ENCODE measurements at regions not wholly inside any gene's neighbourhood (a gene's known extent, or its start where the extent isn't known, plus 50 kb on each side); places are given as distances from the start of the nearest gene placed in this dataset.
"Not testable (repeated sequence)": the region's sequence is repeated elsewhere in the genome, so short reads cannot be mapped to it uniquely, and the experiment has no call there.

- not testable (repeated sequence) for TF ChIP-seq ZNF217 (CRISPR knock-in tag; IDR thresholded peaks at IDR 0.05); CBX5 (IDR thresholded peaks at IDR 0.05; ENCODE audit: borderline replicate concordance, low read depth); SREBF1 (IDR thresholded peaks at IDR 0.05; ENCODE audit: borderline replicate concordance, low read depth, low read length); MAX (CRISPR knock-in tag; IDR thresholded peaks at IDR 0.05); KLF10 (CRISPR knock-in tag; IDR thresholded peaks at IDR 0.05); ETV5 (CRISPR knock-in tag; IDR thresholded peaks at IDR 0.05; ENCODE audit: low read depth); EP300 (IDR thresholded peaks at IDR 0.05; ENCODE audit: low read length)
- TF ChIP-seq SOX6 (IDR thresholded peaks at IDR 0.05): 0 out of 2 replicates have a peak, but pooled peaks have one; percentile 37
Measured at GRCh38 chr10:42335653-42336296, 302.6 kb downstream of the ZNF33B start.

Data from K562 (cell line).